ENCODE measurements at regions not wholly inside any gene's neighbourhood (a gene's known extent, or its start where the extent isn't known, plus 50 kb on each side); places are given as distances from the start of the nearest gene placed in this dataset.

DNA sequence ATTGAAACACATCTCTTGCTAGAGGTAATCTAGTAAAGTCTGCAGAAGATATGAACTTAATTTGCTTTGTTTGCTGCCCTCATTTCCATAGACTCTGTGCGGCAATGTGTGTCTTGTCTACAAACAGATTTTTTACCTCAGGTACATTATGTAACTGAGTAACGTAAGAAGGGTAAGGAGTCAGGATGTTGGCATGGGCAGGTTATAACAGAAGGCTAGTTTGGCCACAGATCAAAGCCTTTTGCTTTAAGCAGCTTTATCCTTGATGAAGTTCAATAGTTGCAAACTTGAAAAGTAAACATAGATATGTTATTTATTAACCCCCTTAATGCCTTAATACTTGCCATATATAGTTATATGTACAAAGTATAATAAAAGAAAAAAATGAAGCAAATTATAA is 391.6 kb upstream of the FKBP1C start:
- TF ChIP-seq, protein P1, sequence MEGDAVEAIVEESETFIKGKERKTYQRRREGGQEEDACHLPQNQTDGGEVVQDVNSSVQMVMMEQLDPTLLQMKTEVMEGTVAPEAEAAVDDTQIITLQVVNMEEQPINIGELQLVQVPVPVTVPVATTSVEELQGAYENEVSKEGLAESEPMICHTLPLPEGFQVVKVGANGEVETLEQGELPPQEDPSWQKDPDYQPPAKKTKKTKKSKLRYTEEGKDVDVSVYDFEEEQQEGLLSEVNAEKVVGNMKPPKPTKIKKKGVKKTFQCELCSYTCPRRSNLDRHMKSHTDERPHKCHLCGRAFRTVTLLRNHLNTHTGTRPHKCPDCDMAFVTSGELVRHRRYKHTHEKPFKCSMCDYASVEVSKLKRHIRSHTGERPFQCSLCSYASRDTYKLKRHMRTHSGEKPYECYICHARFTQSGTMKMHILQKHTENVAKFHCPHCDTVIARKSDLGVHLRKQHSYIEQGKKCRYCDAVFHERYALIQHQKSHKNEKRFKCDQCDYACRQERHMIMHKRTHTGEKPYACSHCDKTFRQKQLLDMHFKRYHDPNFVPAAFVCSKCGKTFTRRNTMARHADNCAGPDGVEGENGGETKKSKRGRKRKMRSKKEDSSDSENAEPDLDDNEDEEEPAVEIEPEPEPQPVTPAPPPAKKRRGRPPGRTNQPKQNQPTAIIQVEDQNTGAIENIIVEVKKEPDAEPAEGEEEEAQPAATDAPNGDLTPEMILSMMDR (conservative IDR thresholded peaks at IDR 0.05; ENCODE audit: low read depth, low read length) = no peak
- TF ChIP-seq EZH2 (IDR thresholded peaks at IDR 0.05; ENCODE audit: borderline replicate concordance, low read depth, low read length, poor library complexity, severe bottlenecking) = no peak

Data from A673 (cell line).